HG03175 (cell line): ENCODE measurements at regions not wholly inside any gene's neighbourhood (a gene's known extent, or its start where the extent isn't known, plus 50 kb on each side); places are given as distances from the start of the nearest gene placed in this dataset.

Experiments used
- ATAC-seq: cut with Tn5 transposase; IDR thresholded peaks from one replicate; pipeline ENCODE4 v1.9.1; 2021; ENCODE audit warnings: mild to moderate bottlenecking, moderate library complexity; ENCODE audit not compliant: unreplicated experiment

DNA sequence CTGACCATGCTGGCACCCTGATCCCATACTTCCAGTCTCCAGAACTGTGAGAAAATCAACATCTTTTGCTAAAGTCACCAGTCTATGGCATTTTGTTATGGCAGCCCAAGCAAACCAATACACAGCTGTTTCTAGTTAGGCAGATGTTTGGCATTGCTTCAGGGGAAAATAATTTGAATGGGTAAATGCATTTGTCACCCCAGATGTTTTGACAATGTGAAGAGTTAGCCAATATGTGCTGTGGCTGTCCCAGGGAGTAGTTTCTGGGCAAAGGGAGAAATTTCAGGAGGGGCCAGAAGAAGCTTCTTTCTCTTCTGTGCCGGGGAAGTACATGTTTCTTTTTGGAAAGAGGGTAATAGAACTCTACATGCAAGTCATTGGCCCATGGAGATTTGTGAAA lies 619.0 kb downstream of the SLC4A3 start:
- no peak for ATAC-seq

DNA sequence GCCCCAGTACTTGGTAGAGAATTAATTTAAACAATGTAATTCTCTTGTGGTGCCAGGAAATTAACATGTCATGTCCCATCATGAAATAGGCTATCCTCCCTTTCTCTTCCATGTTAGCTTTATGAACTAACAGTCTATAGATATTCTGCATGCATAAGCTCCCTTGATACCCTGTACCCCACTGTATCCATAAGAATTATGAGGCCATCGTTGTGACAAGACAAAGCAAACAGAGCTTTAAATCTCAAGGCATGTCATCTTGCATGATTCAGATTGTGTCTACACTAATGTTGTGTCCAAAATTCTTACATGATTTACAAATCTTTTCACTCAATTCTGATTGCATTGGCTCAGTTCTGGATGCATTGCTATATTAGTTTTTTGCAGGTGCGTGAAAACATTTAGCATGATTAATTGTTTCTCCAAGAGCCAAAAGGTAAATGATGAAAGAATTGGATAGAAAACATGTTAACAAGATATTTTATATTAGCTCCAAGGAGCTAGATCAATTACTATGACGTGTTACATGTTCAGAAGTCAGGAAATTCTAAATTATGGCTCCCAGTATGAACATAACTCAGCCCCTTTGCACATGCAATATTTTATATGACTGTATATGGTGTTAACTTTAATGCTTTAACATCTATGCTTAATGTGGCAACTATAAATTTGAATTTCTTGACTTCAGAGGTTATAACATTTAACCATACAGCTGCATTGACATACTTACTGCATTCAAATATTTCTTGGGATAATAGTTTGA lies 620.3 kb downstream of the SLC4A3 start:
- no peak for ATAC-seq

DNA sequence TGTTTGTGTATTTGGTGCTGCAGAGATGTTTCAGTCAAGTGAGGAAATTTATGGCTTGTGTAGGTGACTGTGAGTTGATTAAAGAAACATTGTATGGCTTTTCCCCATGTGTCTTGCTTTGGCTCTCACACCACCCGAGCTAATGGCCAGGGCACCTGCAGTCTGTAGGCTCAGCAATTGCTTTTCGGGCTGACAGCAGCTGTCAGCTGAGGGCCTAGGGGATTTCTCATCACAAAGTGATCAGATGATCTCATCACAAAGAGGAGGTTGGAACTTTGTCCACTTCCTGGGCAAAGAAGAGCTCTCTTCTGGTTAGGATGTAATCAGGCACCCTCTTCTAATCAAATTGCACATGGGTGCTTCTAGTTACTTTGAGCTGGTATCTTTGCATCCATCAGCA lies 632.2 kb downstream of the SLC4A3 start:
- ATAC-seq: no peak

DNA sequence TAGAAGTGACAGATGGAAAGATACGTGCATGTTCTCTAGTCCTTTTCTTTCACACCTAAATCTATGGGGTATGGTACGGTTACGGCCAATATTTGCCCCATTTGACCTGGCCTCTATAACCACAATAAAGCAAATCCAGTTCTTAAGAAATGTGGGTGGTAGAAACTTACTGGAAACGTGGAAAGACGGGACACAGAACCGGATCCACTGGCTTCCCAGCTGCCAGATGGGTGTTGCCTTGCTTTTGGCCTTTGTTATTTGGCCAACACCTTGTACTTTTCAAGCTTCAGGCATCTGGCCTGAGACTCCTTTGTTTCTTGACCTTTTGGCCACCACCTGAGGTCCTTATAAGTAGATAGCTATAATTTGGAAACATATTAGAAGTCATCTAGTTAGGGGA lies 635.9 kb downstream of the SLC4A3 start:
- no peak for ATAC-seq

GRCh38 chr2:220269367-220269766 lies 641.9 kb downstream of the SLC4A3 start:
- no peak for ATAC-seq

GRCh38 chr2:220270481-220271070 lies 643.1 kb downstream of the SLC4A3 start:
- no peak for ATAC-seq

DNA sequence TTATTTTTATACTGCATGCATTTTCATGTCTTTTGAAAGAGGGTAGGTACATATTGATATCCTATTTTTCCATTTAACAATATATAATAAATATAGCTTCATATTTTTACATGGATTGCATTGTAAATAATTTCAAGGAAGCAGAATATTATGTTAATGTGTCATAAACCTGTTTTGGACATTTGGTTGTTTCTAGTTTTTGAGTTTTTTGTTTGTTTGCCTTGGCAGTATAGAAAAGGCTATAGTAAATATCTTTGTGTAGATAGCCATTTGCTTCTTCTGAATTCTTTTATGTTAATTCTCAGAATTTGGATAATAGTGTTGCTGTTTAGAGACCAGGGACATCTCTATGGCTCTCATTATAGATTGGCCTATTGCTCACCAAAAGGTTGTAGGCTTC lies 645.2 kb downstream of the SLC4A3 start:
- no peak for ATAC-seq

GRCh38 chr2:220273082-220273481 lies 645.7 kb downstream of the SLC4A3 start:
- no peak for ATAC-seq

DNA sequence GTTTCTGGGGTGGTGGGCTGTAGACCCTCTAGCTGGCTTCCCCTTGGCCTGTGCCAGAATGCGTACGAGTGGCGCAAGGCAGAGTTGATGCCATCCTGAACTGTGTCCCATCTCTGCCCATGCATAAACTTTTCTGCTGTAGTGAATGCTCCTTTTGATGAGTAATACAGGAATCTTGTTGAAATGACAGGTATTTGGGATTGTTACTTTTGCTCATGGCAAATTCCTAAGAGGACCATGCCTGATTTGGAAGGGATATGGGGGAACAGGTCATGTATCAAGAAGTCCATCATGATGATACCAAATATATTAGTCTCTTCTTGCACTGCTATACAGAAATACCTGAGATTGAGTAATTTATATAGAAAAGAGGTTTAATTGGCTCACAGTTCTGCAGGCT lies 648.0 kb downstream of the SLC4A3 start:
- ATAC-seq: no peak

GRCh38 chr2:220276741-220277444 lies 649.5 kb downstream of the SLC4A3 start:
- ATAC-seq: no peak

GRCh38 chr2:220277445-220277975 lies 650.1 kb downstream of the SLC4A3 start:
- no peak for ATAC-seq

GRCh38 chr2:220278022-220278421 lies 650.6 kb downstream of the SLC4A3 start:
- ATAC-seq: no peak

DNA sequence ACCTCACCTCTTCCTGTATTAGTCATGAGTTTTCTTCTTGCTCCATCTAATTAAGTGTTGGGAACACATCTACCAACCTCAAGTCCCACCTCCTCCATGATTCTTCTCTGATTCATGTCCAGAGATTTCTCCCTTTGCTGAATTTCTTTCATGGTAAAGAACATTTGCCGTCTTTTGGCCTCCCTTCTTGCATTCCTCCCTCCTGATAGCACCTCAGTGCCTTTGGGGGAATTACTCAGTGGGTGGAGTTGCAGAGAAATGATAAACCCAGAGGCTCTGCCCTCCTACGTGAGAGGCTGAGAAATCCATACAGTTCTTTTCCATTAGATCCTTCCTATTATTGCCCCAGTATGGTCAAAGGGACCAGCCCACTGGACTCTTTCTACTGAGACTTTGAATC lies 651.9 kb downstream of the SLC4A3 start:
- no peak for ATAC-seq

DNA sequence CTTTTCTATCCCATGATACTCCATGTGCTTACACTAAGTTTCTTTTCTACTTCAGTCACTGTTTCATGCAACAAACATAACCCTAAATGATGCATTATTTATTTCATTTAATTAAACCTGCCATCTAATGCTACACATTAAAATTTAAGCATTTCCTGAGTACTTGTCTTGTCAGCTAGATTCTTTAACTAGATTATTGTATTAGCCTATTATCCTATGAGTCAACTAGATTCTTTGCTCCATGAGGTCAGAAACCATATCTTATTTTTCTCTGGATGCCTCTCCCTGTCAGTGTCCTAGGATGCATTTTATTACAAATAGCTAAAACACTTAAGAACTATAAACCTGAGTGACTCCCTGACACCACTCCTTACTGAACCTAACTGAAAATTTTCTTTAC lies 652.4 kb downstream of the SLC4A3 start:
- no peak for ATAC-seq

GRCh38 chr2:220280736-220281135 lies 653.3 kb downstream of the SLC4A3 start:
- no peak for ATAC-seq

GRCh38 chr2:220281771-220282170 lies 654.3 kb downstream of the SLC4A3 start:
- ATAC-seq: no peak

DNA sequence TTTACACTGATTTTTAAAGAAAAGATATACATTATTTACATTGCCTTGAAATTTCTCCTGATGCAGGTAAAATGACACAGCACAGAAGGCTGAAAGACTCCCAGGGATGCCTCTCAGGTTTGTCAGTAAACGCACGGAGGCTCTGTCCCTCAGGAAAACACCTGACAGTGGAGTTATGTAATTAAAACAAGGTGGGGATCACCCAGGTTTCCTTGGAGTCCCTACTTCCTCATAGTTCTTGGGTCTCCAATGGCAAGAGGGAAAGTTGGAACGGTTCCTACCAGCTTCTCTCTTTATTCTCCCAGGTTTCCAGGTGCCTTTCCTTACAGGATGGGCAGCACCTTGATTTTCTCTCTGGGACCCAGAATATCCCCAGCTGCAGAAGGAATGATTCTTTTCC lies 654.8 kb downstream of the SLC4A3 start:
- ATAC-seq: no peak

- no peak for ATAC-seq
Measured at GRCh38 chr2:220293966-220294365, 666.5 kb downstream of the SLC4A3 start.

GRCh38 chr2:220296174-220296573 lies 668.7 kb downstream of the SLC4A3 start:
- no peak for ATAC-seq

DNA sequence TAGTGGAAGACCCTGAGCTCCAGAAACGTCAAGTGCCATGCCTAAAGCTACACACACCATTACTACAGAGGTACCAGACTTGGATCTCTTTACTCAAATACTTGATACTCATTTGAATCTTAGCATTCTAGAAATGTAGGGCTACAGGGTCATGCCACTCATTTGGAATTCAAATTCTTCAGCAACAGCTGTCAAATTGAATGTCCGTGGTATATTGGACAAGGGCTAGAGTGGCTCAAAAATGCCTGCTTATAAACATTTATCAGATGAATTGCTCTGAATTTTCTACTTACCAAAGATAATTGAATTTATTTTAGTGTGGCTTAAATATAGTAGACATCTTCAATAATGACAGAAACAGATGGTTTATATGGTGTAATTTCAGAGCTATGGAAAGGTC lies 669.7 kb downstream of the SLC4A3 start:
- ATAC-seq: no peak

- no peak for ATAC-seq
Measured at GRCh38 chr2:220300806-220301205, 673.4 kb downstream of the SLC4A3 start.

DNA sequence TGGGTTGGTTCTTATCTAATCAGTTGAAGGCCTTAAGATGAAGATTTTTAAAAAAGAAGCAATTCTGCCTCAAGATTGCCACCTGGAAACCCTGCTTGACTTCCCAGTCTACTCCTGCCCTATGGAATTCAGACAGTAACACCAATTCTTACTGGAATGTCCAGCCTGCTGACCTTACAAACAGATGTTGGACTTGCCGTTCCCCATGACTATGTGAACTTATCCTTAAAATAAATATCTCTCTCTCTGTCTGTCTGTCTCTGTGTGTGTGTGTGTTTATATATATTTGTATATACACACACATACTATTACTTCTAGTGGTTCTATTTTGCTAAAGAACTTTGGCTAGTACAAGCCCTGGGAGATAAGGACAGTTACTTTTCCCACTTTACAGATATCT lies 675.3 kb downstream of the SLC4A3 start:
- no peak for ATAC-seq
